ENCODE measurements at regions not wholly inside any gene's neighbourhood (a gene's known extent, or its start where the extent isn't known, plus 50 kb on each side); places are given as distances from the start of the nearest gene placed in this dataset.

- peak in 2 of 3 donors; percentile 8 to 43 for DNase-seq (ENCODE audit: low read depth in 3 of 3)
These were observed 111.7 kb upstream of the RPS6KA3 start for GRCh38 chrX:20378233-20378920.

- DNase-seq (ENCODE audit: low read depth in 3 of 3) = no peak
These were observed 108.3 kb upstream of the RPS6KA3 start for GRCh38 chrX:20374900-20375438.

GRCh38 chrX:20374450-20374849, 107.7 kb upstream of the RPS6KA3 start:
- DNase-seq (ENCODE audit: low read depth in 3 of 3) = no peak

DNA sequence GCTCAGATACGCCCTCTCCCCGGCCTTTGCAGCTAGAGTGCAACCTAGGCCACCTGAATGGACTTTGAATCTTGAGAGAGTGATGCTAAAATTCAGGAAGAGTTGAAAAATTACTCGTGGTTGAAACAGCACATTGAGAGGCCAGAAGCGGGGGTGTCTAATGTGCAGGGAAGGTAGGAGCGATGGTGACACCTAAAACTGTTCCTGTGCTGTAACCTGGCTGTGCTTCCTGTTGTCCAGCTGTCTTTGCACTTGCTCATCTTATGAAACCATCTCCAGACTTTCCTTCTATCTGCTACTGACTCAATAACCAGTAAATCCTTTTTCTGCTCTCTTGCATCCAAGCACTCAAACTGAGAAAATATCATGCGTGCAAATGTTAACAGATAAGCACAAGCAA, 106.4 kb upstream of the RPS6KA3 start:
- no peak for DNase-seq (ENCODE audit: low read depth in 3 of 3)

DNA sequence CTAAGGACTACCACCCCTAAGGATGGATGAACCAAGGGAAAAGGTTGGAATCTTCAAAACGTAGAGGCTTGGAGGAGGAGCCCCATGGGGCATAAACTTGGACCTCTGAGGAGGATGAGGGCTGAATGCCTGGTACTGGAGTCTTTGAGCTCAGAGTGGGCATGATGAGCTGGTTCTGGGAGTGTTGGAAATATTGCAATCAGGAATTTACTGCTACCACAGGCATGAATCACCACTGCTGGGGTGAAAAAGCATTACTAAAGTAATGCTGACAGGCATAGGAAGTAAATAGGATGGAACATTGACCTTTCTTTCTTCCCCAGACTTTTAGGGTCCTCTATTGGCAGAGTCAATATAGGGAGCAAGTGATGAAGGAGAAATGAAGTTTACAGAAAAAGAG, 105.8 kb upstream of the RPS6KA3 start:
- no peak for DNase-seq (ENCODE audit: low read depth in 3 of 3)

DNA sequence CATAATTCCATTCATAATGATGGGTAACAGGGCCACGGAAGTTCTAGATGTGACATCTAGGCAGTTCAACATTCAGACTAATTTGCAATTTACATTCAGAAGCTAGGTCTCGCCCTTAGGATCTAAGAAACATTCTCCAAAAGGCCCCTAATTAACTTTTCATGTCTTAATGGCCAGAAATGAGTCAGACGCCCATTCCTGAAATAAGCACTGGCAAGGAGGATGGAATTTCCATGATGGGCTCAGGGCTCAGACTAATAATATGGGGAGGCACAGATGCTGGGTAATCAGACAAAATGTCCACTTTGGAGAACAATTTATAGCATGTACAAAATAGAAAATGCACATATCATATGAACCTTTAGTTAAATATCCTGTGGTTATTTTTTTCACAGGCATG, 102.8 kb upstream of the RPS6KA3 start:
- no peak for DNase-seq (ENCODE audit: low read depth in 3 of 3)

DNA sequence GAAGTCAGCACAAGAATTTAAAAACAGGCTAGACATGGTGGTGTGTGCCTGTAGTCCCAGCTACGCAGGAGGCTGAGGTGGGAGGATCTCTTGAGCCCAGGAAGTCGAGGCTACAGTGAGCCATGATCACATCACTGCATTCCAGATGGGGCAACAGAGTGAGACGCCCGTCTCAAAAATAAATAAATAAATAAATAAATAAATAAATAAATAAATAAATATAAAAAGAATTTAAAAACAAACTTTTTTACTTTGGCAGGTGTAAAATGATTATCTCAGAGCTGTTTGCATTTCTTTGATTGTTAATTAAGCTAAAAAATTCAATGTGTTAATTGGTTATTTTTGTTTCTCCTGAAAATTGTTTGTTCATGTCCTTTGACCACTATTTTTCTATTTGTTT, 97.5 kb upstream of the RPS6KA3 start:
- no peak for DNase-seq (ENCODE audit: low read depth in 3 of 3)

GRCh38 chrX:20363275-20363674, 96.6 kb upstream of the RPS6KA3 start:
- no peak for DNase-seq (ENCODE audit: low read depth in 3 of 3)

DNA sequence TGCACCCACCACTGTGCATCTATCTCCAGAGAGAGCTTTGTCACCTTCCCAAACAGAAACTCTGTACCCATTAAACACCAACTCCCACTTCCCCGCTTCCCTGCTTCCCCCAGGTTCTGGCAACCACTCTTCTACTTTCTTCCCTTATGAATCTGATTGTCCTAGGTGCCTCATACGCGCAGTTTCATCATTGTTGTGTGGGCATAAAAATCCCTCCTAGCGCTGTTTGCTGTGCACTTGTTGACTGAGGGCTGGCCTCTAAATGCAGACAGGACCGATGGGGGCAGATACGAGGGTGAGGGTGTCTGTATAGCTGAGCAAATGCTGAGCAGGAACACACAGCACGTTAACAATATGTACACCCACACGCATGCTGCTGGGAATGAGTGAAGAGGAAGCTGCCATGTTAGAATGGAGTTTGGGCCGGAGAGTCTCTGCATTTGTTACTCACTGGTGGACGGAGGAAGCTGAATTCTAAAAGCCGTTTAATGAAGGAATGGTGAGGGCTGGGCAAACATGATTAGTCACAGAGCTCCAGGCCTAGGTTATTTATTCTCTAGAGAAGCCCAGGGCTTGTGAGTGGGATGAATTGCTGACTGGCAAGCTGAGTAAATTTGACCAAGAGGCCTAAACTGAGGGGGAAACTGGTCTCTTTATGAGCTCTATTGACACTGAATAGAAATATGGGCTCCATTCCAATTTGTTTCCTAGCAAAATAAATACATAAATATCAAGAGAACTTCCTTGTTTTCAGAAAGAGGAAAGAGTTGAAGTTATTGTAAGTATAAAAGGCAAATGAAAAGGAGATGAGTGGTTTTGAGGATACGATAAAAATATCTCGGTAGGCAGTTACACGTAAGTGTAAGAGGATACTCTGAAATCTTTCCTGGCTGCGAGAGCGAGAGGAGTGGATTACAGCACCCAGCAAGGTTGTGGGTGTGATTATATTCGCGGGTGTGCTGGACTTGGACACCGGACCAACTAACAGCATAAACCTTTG, 95.9 kb upstream of the RPS6KA3 start:
- no peak for DNase-seq (ENCODE audit: low read depth in 3 of 3)

DNA sequence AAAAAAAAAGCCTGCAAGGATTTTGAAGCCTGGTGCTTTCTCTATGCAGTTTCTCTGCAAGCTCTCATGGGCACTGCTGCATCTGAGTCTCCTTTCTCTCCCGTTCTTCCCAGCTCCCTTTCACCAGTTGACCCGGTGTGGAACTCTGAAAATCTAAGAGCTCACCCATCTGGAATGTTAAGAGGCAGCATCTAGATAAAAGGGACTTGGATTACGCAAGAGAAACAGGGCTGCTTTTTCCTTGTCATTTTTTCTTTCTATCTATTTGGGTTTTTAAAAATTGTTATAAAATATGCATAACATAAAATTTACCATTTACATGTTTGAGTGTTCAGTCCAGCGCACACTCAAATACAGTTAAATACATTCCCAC, 95.2 kb upstream of the RPS6KA3 start:
- no peak for DNase-seq (ENCODE audit: low read depth in 3 of 3)

DNA sequence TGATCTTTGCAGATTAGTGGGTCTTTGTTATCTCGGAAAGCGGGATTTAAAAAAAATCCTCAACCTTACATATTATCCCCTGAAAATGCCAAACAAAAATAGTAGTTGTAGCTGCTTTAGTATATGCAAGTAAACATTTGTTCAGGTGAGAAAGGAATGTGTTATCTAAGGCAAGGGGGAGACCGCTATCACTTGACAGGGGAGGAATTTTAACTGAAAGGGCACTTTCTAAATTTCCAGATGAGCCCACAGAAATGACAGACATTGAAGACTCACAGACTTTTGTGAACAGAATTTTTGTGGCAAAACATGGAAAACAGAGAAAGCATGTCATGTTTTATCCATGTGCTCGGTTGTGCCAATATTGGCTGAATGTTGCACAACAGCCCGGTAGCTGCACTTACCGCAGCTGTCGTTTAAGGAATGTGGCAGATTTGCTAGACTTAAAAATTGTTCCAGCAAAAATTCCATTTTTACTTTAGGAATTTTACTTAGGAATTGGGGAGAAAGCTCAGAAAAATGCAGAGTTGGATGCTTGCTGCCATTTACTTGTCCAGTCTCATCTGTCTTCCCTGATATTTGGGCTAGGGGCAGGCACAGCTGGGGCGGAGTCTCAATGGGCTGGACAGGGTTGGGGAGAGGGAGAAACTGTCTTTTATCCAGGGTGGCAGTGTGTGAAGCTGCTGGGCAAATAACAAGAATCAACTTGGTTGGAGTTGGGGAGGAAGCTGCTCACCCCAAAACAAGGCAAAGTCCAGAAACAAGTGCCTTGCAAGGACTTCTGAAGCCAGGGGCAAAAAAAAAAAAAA, 94.6 kb upstream of the RPS6KA3 start:
- DNase-seq (ENCODE audit: low read depth in 3 of 3) = no peak

- DNase-seq (ENCODE audit: low read depth in 3 of 3) = no peak
These were observed 88.5 kb upstream of the RPS6KA3 start for GRCh38 chrX:20355187-20355586.

DNA sequence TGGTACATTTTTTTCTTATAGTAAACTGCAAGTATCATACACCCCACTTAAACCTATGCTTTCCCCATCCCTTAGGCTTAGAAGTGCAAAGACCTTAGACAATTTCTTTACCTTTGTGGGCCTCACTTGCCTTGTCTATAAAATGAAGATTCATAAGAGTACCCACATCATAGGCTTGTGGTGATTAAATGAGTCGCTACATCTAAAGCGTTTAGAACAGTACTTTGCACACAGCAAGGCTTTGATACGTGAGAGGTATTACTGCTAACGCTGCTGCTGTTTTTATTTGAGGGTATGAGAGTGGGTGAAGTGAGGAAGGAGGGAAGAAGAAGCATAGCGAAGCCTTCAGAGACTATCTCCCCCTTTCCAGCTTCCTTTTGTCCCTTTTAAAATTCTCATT, 87.8 kb upstream of the RPS6KA3 start:
- no peak for DNase-seq (ENCODE audit: low read depth in 3 of 3)

GRCh38 chrX:20352935-20353336, 86.2 kb upstream of the RPS6KA3 start:
- no peak for DNase-seq (ENCODE audit: low read depth in 3 of 3)

GRCh38 chrX:20352504-20352903, 85.8 kb upstream of the RPS6KA3 start:
- DNase-seq (ENCODE audit: low read depth in 3 of 3) = no peak

DNA sequence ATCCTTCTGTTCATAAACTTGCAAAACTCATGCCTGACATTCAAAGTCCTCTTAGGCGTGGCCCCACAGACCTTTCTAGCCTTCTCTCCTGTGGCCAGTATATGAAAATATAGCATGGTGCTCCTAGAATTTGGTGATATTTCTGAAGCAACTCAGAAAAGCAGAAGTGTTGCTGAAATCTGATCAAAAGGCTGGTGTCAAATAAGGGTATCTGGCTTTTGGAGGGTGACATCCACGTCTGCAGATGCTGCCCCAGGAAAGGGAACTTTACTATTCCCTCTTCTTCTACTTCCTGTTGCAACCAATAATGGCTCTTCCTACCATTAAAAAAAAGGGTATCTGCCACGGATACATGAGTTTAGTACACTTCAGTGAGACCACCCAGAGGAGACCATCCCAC, 83.9 kb upstream of the RPS6KA3 start:
- no peak for DNase-seq (ENCODE audit: low read depth in 3 of 3)

DNA sequence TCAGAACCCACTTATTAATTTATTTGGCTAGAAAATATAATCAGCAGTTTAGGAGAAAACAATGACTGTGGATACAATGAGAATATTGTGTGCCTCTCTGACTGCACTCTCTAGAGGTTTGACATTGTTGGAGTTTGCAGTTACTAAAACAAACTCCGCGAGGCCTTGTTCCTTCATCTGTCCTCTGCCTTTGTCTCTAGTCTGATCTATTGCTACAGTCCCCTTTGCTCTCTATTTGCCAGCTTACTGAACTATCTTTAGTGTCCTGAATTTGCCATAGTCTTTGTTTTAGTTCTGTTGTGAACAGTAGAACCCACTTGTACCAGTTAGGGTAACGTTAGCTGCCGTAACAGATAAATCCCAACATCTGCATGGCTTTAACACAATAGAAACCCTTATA, 81.4 kb upstream of the RPS6KA3 start:
- no peak for DNase-seq (ENCODE audit: low read depth in 3 of 3)

DNA sequence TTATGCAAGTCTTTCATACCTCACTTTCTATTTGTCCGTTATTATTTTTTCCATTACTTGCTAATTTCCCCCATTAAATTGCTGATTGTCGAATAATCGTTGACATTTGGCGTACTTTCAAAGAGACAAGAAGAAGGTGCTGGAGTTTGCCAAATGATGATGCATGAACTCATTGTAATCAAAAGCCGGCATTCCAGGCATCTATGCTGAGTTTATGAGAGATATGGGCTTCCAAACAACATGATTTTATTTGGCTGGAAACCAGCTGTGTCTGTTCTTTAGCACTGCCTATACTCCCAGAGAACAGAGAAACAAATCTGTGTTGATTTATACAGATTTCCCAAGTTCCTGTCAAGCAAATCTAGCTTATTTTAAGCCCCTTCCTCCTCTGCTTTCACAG, 80.8 kb upstream of the RPS6KA3 start:
- DNase-seq (ENCODE audit: low read depth in 3 of 3) = no peak

GRCh38 chrX:20333672-20334071, 67.0 kb upstream of the RPS6KA3 start:
- peak in 2 of 3 donors; percentile 3 for DNase-seq (ENCODE audit: low read depth in 3 of 3)

DNA sequence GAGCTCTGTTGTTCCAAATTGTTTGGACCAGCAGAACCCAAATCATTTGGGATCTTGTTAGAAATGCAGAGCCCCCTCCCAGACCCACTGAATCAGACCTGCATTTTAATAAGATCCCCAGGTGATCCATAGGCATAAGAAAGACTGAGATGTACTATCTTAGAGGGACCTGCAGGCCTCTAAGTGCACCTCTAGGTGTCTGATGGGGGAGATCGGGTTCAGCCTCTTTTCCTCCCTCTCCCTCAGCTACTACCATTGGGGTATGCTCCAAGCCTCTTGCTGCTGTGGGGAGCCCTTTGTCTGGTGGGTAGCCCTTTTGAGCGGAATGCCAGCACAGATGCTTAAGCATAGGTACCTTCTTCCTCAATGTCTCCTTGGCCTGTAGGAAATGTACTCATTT, 63.8 kb upstream of the RPS6KA3 start:
- DNase-seq (ENCODE audit: low read depth in 3 of 3) = no peak

- no peak for DNase-seq (ENCODE audit: low read depth in 3 of 3)
These were observed 62.7 kb upstream of the RPS6KA3 start for GRCh38 chrX:20329435-20329834.

GRCh38 chrX:20325786-20326388, 59.2 kb upstream of the RPS6KA3 start:
- DNase-seq (ENCODE audit: low read depth in 3 of 3) = no peak
